H9 (cell line): ENCODE measurements at regions not wholly inside any gene's neighbourhood (a gene's known extent, or its start where the extent isn't known, plus 50 kb on each side); places are given as distances from the start of the nearest gene placed in this dataset.

Experiments used
- DNase-seq: peaks from one replicate; pipeline ENCODE4 v3.0.0-alpha.2; 2017
- H2AFZ ChIP-seq: one replicate; pipeline ENCODE4 v1.6.1; 2013; ENCODE audit warnings: mild to moderate bottlenecking, low read length, control low read depth, moderate library complexity
- H2AK5ac ChIP-seq: 2 replicates; pipeline ENCODE4 v1.6.1; 2013; ENCODE audit warnings: low read length, control low read depth, mixed read lengths; ENCODE audit not compliant: insufficient read length
- H2BK120ac ChIP-seq: one replicate; pipeline ENCODE4 v1.6.1; 2013; ENCODE audit warnings: low read depth, mild to moderate bottlenecking, low read length, control low read depth, inconsistent platforms; ENCODE audit not compliant: poor library complexity, severe bottlenecking
- H2BK12ac ChIP-seq: 2 replicates; pipeline ENCODE4 v1.6.1; 2013; ENCODE audit warnings: low read length, control low read depth, mixed read lengths, low read depth; ENCODE audit not compliant: insufficient read length
- H2BK15ac ChIP-seq: 2 replicates; pipeline ENCODE4 v1.6.1; 2013; ENCODE audit warnings: low read depth, low read length, control low read depth
- H2BK20ac ChIP-seq: one replicate; pipeline ENCODE4 v1.6.1; 2013; ENCODE audit warnings: low read depth, mild to moderate bottlenecking, low read length, control low read depth, inconsistent platforms; ENCODE audit not compliant: poor library complexity, severe bottlenecking
- H2BK5ac ChIP-seq: 2 replicates; pipeline ENCODE4 v1.6.1; 2013; ENCODE audit warnings: low read length, control low read depth, mixed read lengths; ENCODE audit not compliant: insufficient read length
- H3K14ac ChIP-seq: 2 replicates; pipeline ENCODE4 v1.6.1; 2013; ENCODE audit warnings: low read length, control low read depth; ENCODE audit not compliant: insufficient read depth
- H3K18ac ChIP-seq: 2 replicates; pipeline ENCODE4 v1.6.1; 2013; ENCODE audit warnings: low read depth, mild to moderate bottlenecking, mixed read lengths, low read length, control low read depth; ENCODE audit not compliant: insufficient read length
- H3K23ac ChIP-seq: 2 replicates; pipeline ENCODE4 v1.6.1; 2013; ENCODE audit warnings: low read length, control low read depth, mixed read lengths, low read depth; ENCODE audit not compliant: insufficient read length
- H3K23me2 ChIP-seq: 2 replicates; pipeline ENCODE4 v1.6.1; 2013; ENCODE audit warnings: low read depth, mild to moderate bottlenecking, mixed read lengths, low read length, control low read depth; ENCODE audit not compliant: insufficient read length, poor library complexity, severe bottlenecking
- H3K27ac ChIP-seq: 2 replicates; pipeline ENCODE4 v1.5.1; 2013; ENCODE audit warnings: low read length, control low read depth, mixed read lengths, low read depth; ENCODE audit not compliant: insufficient read length
- H3K27me3 ChIP-seq: 2 replicates; pipeline ENCODE4 v1.6.1; 2013; ENCODE audit warnings: low read length, control low read depth, inconsistent platforms; ENCODE audit not compliant: insufficient read depth
- H3K4ac ChIP-seq: 2 replicates; pipeline ENCODE4 v1.6.1; 2013; ENCODE audit warnings: low read depth, mild to moderate bottlenecking, control low read depth, inconsistent platforms, low read length, moderate library complexity
- H3K4me1 ChIP-seq: 2 replicates; pipeline ENCODE4 v1.6.1; 2013; ENCODE audit warnings: low read length, control low read depth, inconsistent platforms; ENCODE audit not compliant: insufficient read depth
- H3K4me2 ChIP-seq: 2 replicates; pipeline ENCODE4 v1.6.1; 2013; ENCODE audit warnings: low read length, control low read depth, mixed read lengths; ENCODE audit not compliant: insufficient read length, insufficient read depth
- H3K56ac ChIP-seq: 2 replicates; pipeline ENCODE4 v1.6.1; 2013; ENCODE audit warnings: low read depth, mild to moderate bottlenecking, mixed read lengths, low read length, control low read depth; ENCODE audit not compliant: insufficient read length
- H3K79me1 ChIP-seq: 2 replicates; pipeline ENCODE4 v1.6.1; 2013; ENCODE audit warnings: low read depth, mild to moderate bottlenecking, moderate library complexity, low read length, control low read depth, inconsistent platforms; ENCODE audit not compliant: insufficient read depth, poor library complexity, severe bottlenecking
- H3K79me2 ChIP-seq: 2 replicates; pipeline ENCODE4 v1.6.1; 2013; ENCODE audit warnings: low read length, control low read depth, inconsistent platforms; ENCODE audit not compliant: insufficient read depth
- H3K9ac ChIP-seq: 2 replicates; pipeline ENCODE4 v1.6.1; 2013; ENCODE audit warnings: low read length, control low read depth, mixed read lengths; ENCODE audit not compliant: insufficient read length; ENCODE audit errors: extremely low read depth
- H3K9me3 ChIP-seq: one replicate; pipeline ENCODE4 v1.6.1; 2013; ENCODE audit warnings: low read depth, low read length, inconsistent platforms; ENCODE audit not compliant: control insufficient read depth
- H3T11ph ChIP-seq: one replicate; pipeline ENCODE4 v1.6.1; 2013; ENCODE audit warnings: mild to moderate bottlenecking, low read length, control low read depth, inconsistent platforms
- H4K20me1 ChIP-seq: one replicate; pipeline ENCODE4 v1.6.1; 2013; ENCODE audit not compliant: control insufficient read depth, insufficient read length, insufficient read depth
- H4K5ac ChIP-seq: 2 replicates; pipeline ENCODE4 v1.6.1; 2013; ENCODE audit warnings: low read depth, mild to moderate bottlenecking, mixed read lengths, low read length, control low read depth; ENCODE audit not compliant: insufficient read length
- H4K8ac ChIP-seq: replicated peaks from 2 replicates; pipeline ENCODE4 v1.6.1; 2013; ENCODE audit warnings: low read length, control low read depth, mixed read lengths, low read depth; ENCODE audit not compliant: insufficient read length
- H4K91ac ChIP-seq: 2 replicates; pipeline ENCODE4 v1.6.1; 2013; ENCODE audit warnings: low read depth, mild to moderate bottlenecking, moderate library complexity, mixed read lengths, low read length, control low read depth; ENCODE audit not compliant: insufficient read length
- H3K27ac Mint-ChIP-seq, 3 experiments: 2 replicates in 2 of 3; 3 replicates in 1 of 3; pipeline ENCODE4 v1.8.0; 2020 to 2021; ENCODE audit warnings: mixed read lengths in 3 of 3, mild to moderate bottlenecking in 1 of 3, moderate library complexity in 1 of 3
- H3K27me3 Mint-ChIP-seq: 2 replicates; pipeline ENCODE4 v1.8.0; 2021; ENCODE audit warnings: low read depth, mild to moderate bottlenecking, moderate library complexity, mixed read lengths
- H3K36me3 Mint-ChIP-seq, 3 experiments: 2 replicates in 2 of 3; 3 replicates in 1 of 3; pipeline ENCODE4 v1.8.0; 2020 to 2021; ENCODE audit warnings: low read depth in 3 of 3, mixed read lengths in 3 of 3; ENCODE audit not compliant: insufficient read depth in 1 of 3
- H3K4me1 Mint-ChIP-seq, 2 experiments: 2 replicates each; pipeline ENCODE4 v1.8.0; 2020; ENCODE audit warnings: mixed read lengths in 2 of 2
- H3K4me3 Mint-ChIP-seq, 2 experiments: 2 replicates in 1 of 2; 3 replicates in 1 of 2; pipeline ENCODE4 v1.8.0; 2020 to 2021; ENCODE audit warnings: mild to moderate bottlenecking in 2 of 2, mixed read lengths in 2 of 2, moderate library complexity in 1 of 2
- H3K9me3 Mint-ChIP-seq, 2 experiments: 2 replicates in 1 of 2; 3 replicates in 1 of 2; pipeline ENCODE4 v1.8.0; 2020; ENCODE audit warnings: mild to moderate bottlenecking in 2 of 2, mixed read lengths in 2 of 2, moderate library complexity in 1 of 2
- CTCF ChIP-seq: fragments of 200-600 bp; sonication (generic); conservative IDR thresholded peaks from 3 replicates; pipeline ENCODE4 v1.8.0; 2021; ENCODE audit warnings: antibody characterized with exemption, mild to moderate bottlenecking
- WGBS: extraction: QIAGEN DNeasy Blood & Tissue Kit; methylation state at CpG from one replicate; pipeline ENCODE4 v1.1.7; 2013; ENCODE audit warnings: missing lambda C conversion rate, low lambda C conversion rate, mixed read lengths; ENCODE audit not compliant: insufficient read length; ENCODE audit errors: extremely low coverage; 5-methylcytosine and 5-hydroxymethylcytosine counted together

GRCh38 chr9:86821006-86821845, 126.1 kb downstream of the GAS1 start:
- Histone ChIP-seq H4K91ac (no peak overlapping the region), H3K9me3 (peaks cover 16% of the 10 kb centered on the region), H2AK5ac (no peak overlapping the region), H3K4ac (no peak overlapping the region), H3K56ac (no peak overlapping the region), H3K4me2 (no peak overlapping the region), H3T11ph (no peak overlapping the region), H3K79me2 (no peaks in the 10 kb centered on the region), H3K14ac (no peak overlapping the region), H4K5ac (no peak overlapping the region), H3K4me1 (no peaks in the 10 kb centered on the region), H2BK120ac (no peak overlapping the region), H3K27me3 (no peaks in the 10 kb centered on the region), H4K8ac (no peak overlapping the region), H2AFZ (no peak overlapping the region), H3K18ac (no peak overlapping the region), H2BK15ac (no peak overlapping the region), H2BK5ac (no peak overlapping the region), H2BK20ac (no peak overlapping the region), H3K23me2 (no peaks in the 10 kb centered on the region), H2BK12ac (no peak overlapping the region), H3K27ac (no peak overlapping the region), H3K9ac (no peak overlapping the region), H3K79me1 (no peaks in the 10 kb centered on the region), H3K23ac (no peak overlapping the region), H4K20me1 (no peaks in the 10 kb centered on the region)
- DNase-seq: no peak
- Mint-ChIP-seq H3K27me3 (peaks cover 3% of the 10 kb centered on the region), H3K36me3 (peaks cover 5 to 12% (median 6%) of the 10 kb centered on the region in 3 experiments; a peak in 6 of 7 replicates), H3K4me3 (no peak overlapping the region), H3K27ac (peak overlapping the region in 1 of 3 experiments; percentile 36; a peak in 1 of 7 replicates), H3K4me1 (no peaks in the 10 kb centered on the region), H3K9me3 (peaks cover 17 to 27% of the 10 kb centered on the region in 2 experiments)
- TF ChIP-seq CTCF: no peak
- WGBS: no CpG with 5 or more reads among the region's 8 CpGs
